Ecto neural progenitor cell (in vitro differentiated cells): ENCODE measurements at regions not wholly inside any gene's neighbourhood (a gene's known extent, or its start where the extent isn't known, plus 50 kb on each side); places are given as distances from the start of the nearest gene placed in this dataset.
"Not testable (repeated sequence)": the region's sequence is repeated elsewhere in the genome, so short reads cannot be mapped to it uniquely, and the experiment has no call there.

Experiments used
- DNase-seq: peaks from one replicate; pipeline ENCODE4 v3.0.0-alpha.2; 2018; ENCODE audit warnings: low spot score

DNA sequence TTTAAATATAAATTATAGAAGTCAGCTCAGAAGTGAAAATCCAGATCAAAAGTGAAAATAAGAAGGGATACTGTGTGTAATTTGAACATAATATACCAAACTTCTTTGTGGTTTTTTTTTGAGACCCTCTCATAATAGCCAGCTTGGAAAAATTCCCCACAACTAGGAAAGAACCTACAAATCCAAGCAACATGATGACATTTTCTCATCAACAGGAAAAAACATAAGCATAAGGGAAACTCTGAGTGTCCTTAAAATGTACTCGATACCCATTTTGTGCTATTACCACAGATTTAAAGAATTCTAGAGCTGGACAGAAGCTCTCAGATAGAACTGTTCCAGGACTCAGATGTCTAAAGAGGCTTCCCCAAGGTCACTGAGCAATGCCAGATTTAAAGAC is 214.8 kb upstream of the KLF14 start:
- DNase-seq: no peak

DNA sequence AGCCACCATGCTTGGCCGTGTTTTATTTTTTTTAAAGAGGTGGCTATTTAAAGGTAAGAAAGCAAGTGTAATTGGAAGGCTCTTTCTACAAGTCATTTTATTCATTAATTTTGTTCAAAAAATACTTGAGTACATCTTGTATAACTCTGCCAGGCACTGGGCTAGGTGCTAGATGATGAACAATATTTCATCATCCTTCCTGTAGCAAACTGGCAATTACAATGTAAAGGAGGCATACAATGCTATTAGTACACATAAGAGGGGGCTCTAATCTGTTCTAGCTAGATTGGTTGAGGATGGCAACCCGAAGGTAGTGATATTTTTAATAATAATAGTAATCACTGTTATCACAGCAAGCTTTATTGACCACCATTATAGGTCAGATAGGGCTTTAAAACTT is 215.5 kb upstream of the KLF14 start:
- no peak for DNase-seq

DNA sequence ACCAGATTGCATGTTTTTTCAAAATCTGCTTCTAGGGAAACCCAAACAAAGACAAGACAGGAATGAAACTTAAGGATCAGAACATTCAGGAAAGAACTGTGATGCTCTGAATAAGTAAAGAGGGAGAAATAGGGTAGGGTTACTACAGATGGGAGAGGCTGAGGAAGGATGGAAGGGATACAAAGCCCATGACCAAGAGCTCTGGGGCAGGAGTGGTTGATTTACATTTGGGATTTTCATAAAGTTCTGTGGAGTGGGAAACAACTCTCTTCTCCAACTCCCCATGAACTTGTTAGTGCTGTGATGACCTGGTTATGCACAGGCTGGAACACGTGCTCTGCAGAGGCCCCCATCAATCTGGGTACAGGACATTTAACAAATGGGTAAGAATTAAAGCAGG is 216.0 kb upstream of the KLF14 start:
- no peak for DNase-seq

DNA sequence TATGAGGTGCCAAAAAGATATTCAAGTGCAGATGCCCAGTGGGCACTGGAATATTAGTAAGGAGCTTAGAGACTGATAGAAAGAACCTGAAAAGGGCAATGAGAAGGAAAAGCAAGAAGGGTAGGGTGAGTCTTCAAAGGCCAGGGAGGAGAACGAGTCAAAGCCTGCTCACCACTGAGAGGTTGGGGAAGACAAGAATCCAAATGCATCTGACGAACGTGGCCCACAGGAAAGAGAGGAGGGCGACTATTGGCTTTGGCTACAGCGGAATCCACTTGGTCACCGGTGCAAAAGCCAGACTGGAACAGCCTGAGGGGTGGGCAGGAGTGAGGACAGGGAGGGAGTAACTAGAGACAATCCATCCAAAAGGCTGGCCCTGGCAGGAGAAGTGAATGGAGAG is 216.7 kb upstream of the KLF14 start:
- DNase-seq: no peak

DNA sequence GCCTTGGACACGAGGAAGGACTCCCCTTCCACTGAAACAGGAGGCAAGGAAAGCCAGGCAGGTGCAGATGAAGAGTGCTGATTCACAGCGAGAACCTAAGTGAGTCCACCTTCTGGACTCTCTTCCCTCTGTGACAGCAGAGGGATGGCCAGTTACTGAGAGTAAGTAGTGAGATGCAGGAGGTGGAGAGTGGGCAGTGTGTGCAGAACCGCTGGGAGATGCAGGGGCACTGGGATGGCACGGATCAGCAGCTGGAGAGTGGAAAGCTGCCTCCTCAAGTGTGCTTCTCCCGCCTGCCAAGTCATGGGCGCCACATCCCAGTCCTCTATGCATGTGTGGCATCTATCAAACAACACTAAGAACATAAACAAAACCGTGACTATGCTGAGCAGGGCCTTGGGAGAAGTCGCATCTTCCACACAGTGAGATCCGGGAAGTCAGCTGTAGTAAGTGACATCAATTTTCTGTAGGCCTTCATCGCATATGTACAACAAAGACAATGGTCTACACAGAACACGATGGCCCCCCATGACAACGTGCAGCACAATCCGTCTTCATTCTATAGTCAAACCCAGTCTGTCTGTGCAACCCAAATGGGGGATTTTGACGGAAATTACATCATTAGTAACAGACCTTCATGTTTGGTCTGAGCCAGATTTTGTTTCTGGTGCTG is 217.4 kb upstream of the KLF14 start:
- no peak for DNase-seq

DNA sequence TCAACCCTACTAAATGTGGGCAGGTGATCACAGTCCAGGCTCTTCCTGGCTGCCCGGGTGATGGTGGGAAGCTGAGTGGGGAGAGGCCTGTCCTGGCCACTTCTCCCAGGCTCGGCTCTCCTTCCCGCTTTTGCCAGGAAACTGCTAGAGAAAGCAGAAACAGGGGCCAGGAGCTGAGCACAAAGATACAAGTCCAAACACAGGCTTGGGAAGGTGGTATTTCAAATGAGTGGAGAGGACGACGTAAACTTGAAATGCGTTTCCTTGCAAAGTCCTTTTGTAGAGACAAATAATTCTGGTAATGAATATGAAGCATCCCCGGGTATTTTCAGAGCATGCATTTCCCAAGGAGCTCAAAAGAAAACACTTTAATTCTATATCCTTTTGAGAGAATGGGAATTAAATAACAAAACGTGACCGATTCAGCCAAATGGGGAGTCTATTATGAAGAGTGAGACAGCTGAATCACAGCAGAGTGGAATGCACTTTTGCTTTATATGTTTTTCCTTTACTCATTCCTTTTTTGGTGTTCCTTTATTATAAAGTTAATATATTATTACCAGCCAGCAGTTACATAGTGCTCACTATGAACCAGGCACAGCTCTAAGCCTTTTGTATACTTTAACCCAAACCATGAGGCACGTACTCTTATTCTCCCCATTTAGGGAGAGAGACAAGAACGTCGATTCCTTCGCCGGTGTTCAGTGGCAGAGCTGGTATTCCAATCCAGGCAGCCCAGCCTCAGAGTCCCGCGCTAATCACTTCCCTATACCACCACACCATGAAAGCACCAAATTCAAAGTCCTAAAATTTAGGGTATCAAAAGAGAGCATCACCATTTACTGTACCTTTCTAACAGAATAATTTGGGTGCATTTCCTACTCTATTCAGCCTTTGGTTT is 218.2 kb upstream of the KLF14 start:
- DNase-seq: no peak

DNA sequence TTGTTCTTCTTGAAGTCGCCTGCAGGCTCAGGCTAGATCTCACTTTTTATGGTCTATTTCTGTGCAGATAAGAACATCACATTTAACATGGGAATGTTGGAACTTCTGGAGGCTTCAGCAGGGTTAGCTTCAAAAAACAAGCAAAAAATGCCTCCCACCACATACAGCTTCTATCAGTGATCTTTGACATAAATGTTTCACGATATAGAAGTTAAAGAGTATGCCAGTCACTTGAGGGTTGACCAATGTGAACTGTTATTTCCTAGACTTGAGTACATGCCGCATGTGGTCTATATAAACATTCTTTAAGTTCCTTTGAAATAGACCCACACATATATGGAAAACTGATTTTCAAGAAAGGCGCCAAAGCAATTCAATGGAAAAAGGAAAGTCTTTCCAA is 219.2 kb upstream of the KLF14 start:
- no peak for DNase-seq

DNA sequence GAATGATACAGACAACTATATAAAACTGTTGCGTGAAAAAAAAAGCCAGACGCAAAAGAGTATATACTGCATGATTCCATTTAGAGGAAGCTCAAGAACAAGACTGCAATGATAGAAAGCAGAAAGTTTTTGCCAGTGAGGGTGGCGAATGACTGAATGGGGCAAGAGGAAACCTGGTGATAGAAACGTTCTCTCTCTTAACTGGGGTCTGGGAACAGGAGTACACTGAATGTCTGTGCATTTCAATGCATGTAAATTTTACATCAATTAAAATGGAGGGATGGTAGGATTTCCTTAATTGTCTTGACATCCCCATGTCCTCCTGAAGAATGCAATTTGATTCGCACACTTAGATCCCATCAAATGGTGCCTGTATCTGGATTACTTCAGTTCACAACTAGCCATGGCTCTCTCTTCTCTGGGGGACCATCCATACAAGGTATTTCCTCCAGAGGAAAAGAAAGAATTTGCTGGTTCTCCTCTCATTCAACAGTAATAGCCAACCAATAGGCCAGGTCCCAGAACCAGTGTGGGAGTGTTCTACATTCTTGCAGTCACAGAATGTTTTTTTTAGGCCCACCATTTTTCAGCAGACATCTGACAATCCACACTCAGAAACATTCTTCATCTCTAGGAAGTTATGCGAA is 221.0 kb upstream of the KLF14 start:
- DNase-seq: no peak

DNA sequence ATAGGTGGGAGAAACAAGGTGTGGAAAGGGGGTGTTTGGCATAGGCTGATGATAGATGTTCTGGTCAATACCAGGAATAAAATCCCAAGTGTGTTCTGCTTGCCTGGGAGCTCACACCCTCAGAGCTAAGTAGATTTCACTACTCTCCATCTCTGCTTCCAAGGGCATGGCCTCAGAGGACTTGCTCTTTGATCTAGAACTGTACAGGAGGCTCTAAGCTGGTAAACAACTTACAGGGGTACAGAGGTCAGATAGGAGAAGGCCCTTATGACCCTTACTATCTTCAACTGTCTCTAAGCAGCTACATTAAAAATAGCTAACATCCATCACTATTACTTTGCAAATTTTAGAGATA is 221.5 kb upstream of the KLF14 start:
- no peak for DNase-seq

DNA sequence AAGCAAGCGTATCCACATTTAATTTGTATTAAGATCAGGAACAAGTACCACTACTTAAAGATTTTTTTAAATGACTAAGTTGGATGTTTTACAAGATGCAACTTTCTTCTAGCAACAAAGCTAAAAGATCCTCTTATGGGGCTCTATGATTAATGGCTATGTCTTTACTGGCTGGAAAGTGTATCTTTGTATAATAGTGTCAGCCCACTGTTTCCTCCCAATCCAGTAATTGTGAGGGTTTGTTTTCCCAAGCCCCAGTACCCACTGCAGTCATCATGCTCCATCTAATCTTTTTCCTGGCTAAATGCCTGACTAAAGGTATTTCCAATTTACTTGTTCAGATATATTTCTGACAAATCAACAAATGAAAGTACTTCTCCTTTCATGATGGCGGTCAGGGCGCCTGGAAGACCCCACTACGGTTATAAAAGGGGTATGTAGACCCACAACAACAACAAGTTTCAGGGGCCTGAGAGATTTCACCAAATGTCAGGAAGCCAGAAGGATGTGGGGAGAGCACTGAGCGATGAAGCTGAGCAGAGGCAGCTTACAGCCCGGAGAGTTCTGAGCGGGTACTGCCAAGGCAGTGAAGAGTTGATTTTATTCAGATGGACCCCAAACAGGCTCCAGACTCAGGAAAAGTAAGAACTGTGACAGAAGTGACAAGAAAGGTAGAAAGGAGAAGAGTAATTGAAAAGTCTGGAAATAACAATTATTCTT is 222.6 kb upstream of the KLF14 start:
- DNase-seq: no peak

DNA sequence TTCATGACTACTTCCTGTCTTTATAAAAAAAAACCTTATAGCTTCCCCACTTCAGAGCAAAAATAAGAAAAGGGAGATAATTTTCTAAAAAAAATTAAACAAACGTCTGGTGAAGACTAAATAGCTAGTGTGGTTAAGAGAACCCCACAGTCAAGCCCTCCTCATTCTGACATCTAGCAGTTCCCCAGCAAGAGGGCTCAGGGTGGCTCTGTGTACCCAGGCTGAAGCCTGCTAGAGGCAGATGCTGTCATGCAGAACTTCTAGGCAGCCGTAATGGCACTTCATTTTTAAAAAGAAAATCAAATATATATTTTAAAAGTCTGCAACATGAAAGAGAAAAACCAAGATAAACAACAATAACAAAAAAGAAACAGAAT is 223.1 kb upstream of the KLF14 start:
- no peak for DNase-seq

DNA sequence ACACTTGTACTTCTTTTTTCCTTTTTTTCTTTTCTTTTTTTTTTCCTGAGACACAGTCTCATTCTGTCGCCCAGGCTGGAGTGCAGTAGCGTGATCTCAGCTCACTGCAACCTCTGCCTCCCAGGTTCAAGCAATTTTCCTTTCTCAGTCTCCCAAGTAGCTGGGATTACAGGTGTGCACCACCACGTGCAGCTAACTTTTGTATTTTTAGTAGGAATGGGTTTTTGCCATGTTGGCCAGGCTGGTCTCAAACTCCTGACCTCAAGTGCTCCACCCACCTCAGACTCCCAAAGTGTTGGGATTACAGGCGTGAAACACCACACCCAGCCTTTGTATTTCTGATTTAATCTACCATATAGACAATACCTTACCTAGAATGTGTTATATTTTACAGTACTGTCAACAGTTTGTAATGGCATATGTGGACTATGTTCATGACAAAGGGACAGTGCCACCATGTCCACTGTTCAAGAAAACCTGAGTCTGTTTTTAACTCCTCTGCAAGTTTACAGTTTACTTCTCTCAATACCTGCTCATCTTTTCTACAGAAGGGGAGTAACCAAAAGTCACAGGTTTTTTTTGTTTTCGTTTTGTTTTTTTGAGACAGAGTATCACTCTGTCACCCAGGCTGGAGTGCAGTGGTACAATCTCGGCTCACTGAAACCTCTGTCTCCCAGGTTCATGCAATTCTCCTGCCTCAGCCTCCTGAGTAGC is 223.9 kb upstream of the KLF14 start:
- not testable (repeated sequence) for DNase-seq

DNA sequence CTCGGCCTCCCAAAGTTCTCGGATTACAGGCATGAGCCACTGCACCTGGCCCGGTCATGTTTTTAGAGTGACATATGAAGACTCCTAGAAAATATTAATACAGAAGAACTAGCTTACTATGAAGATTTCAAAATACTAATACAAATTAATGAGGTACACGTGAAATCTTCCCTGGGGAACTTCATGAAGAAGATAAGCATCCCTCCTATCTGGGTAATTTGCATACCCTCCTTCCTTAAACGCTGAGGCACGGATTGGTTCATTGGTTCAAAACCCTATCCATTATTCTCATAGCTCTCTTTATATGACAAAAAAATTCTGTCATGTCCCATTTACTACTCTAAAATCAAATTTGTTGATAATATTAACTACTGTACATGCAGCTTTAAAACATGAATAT is 224.8 kb upstream of the KLF14 start:
- no peak for DNase-seq

DNA sequence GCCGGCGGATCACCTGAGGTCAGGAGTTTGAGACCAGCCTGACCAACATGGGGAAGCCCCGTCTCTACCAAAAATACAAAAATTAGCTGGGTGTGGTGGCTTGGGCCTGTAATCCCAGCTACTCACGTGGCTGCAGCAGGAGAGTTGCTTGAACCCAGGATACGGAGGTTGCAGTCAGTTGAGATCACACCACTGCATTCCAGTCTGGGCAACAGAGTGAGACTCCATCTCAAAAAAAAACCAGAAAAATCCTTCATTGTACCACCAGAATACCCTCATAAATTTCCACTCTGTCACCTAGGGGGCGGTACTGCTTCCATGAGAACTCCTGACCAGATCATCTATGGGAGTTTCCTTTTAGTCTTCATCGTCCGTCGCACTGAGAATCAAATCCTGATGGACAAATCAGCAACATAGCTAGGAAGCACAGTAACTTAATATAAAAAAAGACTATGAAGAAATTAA is 225.8 kb upstream of the KLF14 start:
- no peak for DNase-seq

DNA sequence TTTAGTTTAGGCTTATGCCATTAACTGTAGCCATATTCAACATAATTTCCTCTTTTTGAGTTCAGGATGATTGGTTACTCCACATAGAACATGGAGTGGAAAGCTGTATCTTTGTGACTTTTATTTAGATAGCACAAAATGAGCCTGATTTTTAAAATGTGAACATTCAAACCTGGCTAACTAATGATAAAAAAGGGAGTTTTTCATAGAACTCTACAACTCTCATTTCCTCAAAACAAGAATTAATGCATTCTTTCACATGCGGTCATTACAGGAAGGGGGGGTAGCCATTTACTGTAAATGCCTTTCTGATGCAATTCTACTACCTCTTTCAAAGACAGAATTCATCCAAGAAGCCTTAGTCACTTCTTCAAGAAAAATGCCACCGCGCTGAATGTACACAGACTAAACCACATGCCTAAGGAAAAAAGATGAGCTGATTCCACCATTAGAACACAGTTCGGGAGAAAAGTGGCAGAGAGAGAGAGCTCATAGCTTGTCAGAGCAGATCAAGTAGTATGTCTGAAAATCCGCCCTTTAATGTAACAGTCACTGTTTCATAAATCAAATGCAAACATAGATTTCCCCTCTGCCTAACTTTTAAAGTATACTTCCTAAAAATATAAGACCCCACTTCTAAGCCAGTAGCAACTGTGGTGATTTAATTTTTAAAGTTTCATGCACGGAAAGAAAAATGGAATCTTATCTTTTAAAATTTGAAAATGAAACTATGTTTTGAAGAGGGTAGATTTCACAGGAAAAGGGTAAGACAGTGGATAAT is 226.4 kb upstream of the KLF14 start:
- no peak for DNase-seq

DNA sequence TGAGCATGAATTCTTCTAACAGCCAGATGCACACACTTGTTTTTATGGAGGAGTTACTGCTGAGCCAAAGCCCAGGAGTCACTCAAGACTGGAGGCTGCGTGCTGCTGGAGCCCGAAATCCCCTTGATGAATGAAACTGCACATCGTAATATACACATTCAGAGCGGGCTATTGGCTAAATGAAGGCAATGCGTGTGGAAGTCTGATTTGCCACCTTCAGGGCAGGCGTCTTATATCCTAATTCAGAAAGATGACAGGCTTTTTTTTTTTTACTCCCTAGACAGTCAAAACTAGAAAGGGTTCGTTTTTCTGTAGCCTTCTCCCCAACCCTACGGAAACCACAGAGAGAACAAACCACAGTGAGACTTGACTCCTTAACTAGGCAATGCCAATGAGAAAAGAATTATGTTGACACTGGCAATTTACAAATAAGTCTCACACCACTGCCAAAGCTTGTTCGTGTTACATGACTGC is 227.2 kb upstream of the KLF14 start:
- DNase-seq: no peak

DNA sequence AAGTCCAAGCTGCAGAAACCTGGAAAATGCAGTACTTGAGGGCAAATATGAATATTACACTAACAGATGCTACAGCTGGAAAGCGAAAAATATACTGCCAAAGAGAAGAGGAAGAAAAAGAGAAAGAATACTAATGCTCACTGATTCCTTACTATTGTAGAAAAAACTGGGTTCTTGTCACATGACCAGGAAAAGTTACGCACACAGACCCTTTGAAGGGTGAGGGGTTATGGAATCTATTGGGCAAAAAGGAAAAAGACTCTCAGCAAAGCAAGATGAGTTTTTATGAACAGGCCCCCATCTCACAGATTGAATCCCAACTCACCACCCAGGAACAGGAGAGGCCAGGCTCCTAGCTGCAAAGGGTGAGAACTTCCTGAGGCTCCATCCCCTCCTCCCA is 228.1 kb upstream of the KLF14 start:
- DNase-seq: no peak

DNA sequence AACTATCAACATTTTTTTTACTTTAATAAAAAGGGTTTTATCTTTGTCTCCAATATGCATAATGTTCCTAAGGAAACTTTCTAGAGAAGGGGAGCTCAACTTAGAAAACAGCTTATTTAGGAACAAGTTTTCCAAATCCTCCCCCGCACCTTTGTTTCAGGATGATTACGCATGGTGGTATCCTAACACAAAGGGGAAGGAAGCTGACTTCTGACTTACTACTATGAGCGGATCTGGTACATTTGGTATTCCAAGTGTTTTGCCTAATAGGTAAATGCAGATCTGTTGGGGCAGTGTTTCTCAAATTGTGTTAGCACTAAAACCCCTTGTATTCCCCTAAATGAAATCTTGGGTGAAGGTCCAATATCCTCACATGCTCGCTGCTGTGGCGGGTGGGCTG is 229.3 kb upstream of the KLF14 start:
- DNase-seq: no peak

DNA sequence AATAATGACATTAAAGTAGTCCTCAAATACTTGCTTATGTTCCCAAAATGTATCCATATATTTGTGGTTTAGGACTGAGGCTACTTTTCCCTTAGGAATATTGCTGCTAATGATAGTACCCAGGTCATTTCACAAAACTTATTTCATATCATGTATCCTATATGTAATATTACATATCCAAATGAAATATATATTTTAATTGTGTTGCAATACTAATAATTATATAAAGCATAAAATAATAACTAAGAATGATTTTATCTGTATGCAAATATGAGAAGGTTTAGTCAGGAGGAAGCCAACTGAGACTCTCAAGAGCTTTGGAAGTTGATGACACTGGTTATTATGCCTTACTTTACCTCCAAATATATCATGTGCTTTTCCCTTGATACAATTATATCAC is 231.5 kb upstream of the KLF14 start:
- no peak for DNase-seq

DNA sequence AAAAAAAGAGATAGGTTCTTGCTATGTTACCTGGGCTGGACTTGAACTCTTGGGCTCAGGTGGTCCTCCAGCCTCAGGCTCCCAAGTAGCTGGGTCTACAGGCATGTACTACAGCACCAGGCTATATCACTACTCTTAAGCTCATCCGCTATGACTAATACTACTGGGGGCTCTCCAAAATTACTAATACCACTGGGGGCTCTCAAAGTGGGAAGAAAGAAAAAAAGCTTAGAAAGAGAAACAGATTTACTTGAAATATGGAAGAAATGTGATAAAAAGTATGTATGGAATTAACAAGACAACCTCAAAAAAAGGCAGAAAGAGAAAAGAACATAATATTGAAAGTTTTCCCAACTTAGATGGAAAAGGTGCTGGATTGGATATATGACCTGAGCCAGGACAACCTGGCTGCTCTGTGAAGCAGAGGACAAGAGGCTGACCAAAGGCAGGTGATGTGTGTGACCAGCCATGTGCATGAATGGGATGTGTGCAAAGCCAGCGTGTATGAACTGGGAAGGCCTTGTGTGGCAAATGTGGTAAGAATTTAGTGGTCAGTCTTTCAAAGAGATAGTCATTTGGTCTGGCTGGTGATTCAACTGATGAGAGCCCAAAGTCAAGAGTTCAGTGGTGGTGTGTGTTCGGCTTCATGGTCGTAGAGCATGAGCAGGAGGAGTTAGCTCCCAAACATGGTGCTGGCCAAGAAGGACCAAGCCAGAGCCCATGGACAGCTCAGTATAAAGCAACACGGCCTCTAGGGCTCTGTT is 232.4 kb upstream of the KLF14 start:
- DNase-seq: no peak
